Fibroblast of skin of left quadriceps (primary cell): ENCODE measurements at regions not wholly inside any gene's neighbourhood (a gene's known extent, or its start where the extent isn't known, plus 50 kb on each side); places are given as distances from the start of the nearest gene placed in this dataset.

Experiments
- DNase-seq, 2 experiments: peaks; one replicate each; pipeline ENCODE4 v3.0.0-alpha.2; 2013; ENCODE audit warnings: low read depth in 2 of 2

DNA sequence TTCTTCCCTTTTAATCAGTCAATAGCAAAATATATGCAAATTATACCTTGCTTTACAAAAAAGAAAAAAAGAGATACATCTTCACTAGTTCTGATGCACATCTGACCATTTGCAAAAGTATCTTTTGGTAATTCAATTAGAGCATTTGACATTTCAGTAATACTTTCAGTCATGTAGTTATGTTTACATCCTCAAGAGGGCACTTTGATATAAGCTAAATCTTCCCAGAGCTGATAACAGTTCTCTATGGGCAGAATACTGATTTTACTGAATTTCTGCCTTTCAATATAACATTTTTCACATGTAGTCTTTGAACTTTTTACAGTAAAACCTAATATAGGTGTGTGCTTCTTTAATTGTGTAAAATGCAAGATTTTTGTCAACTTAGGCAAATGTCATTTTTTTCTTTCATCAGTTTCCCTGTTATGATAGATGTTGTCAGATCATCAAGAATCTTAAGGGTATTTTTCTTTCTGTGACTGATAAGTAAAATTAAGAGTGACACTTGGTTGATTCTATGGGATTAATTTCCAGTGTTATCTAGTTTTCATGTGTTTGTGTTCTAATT lies 703.5 kb upstream of the SEMA3D start:
- DNase-seq = peak; percentile 4 to 10

DNA sequence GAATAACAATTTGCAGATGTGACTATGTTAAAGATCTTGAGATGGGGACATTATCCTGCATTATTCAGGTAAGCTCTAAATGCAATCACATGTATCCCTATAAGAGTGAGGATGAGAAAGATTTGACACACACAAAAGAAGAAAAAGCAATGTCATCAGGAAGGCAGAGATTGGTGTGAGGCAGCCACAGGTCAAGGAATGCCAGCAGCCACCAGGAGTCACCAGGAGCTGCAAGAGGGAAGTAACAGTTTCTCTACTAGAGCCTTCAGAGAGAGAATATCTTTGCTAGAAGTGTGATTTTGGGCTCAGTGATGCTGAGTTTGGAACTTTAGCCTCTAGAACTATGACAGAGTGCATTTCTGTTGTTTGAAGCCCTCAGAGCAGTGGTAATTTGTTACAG lies 700.3 kb upstream of the SEMA3D start:
- DNase-seq = no peak

DNA sequence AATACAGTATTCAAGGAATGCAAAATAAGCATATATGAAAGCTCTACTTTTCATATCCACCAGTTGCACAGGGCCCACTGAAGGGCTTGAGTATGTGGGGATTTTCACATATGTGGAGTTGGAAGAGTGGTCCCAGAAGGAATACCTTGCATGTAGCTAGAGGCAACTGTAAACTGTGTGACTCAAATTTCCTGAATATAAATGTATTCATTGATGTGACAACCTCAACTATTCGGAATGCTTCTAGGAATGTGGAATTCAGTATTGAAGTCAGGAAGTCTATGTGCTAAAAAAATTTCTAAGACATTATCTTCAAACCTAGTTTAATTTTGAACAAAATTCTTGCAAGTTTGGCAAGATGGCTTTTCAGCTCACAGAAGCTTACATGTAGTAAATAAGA lies 695.5 kb upstream of the SEMA3D start:
- DNase-seq = no peak

DNA sequence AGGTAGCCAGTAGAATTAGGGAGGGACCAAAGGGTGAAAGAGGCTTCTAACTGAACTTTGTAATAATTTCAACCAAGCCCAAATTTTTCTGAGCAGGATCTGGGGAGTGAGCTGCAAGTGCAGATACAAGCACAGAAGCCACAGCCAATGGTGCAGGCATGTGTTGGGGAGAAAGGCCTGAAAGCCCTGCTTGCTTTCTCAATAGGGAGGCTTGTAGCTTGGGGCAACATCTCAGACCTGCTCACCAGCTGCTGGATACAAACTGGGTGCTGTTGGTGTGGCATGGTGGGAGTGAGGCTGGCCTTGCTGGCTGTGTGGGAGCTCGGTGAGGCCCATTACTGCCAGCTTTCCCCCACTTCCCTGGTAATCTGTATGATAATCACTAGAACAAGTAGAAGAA lies 688.5 kb upstream of the SEMA3D start:
- no peak for DNase-seq

DNA sequence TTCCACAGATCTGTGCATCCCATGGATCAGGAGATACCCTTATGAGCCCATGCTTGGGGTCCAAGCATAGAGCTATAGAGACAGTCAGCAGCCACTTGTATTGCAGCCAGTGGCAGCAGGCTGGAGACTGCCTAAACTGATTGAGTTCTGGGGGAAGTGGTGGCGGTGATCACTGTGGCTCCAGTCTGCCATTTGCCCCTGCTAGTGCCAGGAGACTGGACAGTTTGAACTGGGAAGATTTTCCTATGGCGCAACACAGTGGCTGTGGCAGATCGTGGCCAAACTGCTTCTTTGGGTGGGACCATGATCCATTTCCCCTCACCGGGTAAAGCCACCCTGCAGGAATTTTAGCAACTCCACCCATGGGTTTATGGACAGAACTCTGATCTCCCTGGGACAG lies 679.7 kb upstream of the SEMA3D start:
- DNase-seq = no peak

DNA sequence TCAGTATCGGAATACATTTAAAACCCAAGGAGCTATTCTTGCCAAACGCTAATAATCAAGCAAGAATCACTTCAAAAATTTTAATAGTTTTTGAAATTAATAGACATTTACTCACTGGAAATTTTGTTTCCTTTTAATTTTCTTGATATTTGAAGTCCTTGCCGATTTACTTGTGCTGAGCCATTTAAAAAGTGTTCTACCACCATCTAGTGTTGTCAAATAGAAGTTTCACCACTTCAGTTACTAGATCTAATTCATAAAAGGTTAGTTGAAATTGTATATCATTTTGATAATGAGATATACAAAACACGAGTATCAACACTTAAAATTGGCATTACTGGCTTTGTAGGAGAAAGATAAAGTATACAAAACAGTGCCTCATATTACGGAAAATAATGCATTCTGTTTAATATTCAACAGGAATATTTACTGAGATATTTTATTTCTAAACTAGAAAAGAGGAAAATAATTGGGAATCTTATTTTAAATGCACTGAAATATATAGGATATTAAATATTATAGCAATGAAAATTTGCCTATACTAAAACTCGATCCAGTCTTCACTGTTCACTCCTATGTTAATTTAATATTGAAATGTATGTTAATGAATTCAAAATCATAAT lies 664.8 kb upstream of the SEMA3D start:
- peak; percentile 47 to 48 for DNase-seq

DNA sequence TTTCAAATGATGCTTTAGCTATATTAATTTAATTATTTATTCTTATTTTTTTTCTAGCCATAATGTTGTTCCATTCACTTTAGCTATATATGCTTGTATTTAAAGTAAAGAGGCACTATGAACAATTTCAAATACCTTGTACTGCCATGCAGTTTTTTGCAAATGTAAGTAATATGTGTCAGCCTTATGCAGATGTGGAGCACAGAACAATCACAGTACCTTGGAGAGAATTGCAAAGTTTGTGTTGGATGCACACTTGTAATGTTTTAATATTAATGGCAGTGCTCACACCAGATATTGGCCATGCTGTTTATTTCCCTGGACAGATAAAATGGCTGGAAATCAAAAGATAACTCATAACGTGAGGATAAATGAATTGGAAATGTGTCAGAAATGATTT lies 663.5 kb upstream of the SEMA3D start:
- no peak for DNase-seq

DNA sequence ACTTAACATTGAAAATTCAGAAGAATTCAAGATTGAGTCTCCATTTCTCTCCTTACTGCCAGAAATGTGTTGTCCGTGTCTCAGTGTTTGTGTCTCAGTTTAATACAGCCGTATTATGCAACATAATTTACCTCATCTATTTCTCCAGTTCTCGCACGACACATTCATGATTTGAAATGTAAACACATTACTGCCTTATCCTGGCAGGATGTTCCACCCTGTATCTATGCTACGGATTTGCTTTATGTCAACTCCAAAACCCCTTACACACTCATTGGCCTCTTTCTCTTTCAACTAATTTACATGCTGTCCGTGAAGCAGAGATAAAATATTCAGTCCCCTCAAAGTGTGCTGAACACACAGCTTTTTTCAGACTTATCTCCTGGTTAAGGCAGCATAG lies 653.7 kb upstream of the SEMA3D start:
- DNase-seq = no peak

DNA sequence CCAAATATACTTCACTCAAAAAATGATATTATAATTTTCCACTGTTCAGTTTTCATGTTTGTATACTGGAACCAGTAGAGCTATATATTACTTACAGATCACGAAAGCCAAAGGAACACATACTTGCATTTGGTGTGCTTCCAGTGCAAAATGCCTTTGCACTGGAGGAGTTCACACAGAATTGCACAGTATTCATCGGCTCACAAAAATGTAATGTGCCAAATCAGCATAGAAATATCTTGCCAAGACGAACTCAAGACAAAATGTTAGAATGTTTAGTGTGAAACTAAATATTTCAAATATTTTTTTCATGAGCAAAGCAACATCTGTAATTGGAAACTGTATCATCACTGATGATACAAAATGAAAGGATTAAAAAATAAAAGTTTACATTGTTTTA lies 646.2 kb upstream of the SEMA3D start:
- peak; percentile 74 to 76 for DNase-seq

DNA sequence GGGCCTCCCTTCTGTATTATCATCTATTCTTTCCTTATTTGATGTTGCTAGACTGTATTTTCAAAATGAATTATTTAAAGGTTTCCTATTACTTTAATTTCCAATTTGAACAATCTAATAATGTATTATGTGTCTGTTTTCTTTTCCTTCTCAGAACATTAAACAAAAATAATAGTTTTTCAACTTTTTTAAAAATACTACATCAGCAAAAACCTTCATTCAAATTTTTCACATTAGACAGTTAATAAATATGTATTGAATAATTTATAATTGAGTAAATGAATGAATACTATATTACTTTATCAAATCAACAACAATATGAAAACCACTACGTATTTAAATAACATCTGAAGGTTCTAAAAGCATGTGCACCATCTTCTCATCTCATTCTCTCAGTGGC lies 644.1 kb upstream of the SEMA3D start:
- DNase-seq = no peak

DNA sequence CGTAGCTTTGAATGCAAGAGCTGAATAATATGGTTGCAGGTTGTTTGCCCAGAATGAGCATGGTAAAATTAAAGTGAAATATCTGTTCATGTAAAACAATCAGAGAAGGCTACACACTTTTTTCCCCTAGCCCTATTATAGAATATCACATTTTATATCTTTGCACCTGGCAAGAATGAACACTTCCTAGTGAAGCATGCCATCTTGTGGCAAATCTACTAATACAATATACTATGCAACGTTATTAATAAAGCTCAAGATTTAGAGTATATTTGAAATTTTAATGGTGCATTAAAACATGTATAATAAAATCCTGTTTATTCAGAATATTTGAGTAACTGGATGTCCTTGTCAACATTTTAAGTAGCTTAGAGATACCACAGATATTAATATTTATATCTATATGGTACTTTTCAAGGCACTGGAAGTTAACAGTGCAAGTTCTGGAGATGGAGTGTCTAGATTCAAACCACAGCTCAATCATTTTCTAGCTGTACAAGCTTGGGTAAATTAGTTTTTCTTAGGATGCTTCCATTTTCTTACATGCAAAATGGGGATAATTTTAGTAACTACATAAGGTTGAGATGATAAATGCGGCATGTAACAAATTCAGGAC lies 643.1 kb upstream of the SEMA3D start:
- DNase-seq = peak in 1 of 2 experiments; percentile 19

DNA sequence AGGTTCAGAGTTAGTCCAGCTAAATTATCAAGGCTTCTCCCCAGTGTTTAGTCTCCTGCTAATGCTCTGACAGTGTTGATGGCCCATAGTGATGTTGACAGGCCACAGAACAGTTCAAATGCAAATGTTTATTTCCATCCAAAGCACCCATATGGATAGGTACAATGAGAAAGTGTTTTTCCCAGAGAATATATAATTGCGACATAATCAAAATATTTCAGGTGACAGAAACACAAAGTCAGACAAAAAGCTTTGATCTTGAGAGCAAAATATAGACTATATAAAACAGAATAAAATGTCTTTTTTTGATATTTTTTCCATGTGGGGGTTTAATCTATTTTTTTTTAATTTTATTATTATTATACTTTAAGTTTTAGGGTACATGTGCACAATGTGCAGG lies 642.3 kb upstream of the SEMA3D start:
- no peak for DNase-seq

DNA sequence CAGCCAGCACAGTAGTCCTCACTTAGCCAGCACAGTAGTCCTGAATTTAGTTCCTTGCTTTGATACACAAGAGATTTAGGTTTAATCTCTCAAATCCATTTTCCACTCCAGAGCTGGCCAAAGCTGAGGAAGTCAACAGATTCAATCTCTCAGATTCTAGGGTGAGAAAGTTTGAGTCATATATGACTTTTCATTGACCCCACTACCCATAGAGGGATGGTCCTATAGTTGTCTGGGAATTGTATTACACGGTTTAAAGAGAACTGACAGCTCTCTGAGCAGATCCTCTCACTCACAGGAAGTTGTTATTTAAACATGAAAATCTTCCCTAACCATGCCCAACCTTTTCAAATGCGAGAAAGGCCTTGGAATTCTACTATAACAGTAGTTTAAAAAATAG lies 641.8 kb upstream of the SEMA3D start:
- no peak for DNase-seq

DNA sequence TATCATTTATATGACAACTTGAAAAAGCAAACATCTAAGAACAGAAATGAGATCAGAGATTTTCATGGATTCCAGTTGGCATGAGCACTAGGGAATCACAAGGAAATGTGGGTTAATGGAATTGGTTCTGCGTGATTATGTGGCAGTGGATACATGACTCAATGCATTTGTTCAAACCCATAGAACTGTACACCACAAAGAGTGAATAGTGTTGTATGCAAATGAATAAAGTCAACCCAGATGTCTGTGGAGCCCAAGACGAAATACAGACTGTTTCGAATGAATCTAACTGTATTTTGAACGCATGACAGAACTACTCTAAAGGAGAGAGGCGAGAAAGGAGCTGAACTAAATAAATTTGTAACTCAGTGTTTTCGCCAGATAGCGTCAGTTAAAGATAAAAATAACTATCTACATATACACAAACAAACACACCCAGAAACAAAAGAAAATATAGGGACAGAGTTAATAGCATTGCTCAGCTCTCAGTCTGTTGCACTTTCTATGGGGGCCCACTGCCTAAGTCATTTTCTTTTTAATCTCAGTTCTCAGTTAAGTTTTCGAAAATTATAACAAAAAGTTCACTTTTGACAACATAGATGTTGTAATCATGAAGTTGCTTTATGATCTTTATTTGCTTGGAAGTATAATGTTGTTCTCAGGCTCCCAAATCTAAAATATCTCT lies 636.7 kb upstream of the SEMA3D start:
- DNase-seq = peak in 1 of 2 experiments; percentile 17

DNA sequence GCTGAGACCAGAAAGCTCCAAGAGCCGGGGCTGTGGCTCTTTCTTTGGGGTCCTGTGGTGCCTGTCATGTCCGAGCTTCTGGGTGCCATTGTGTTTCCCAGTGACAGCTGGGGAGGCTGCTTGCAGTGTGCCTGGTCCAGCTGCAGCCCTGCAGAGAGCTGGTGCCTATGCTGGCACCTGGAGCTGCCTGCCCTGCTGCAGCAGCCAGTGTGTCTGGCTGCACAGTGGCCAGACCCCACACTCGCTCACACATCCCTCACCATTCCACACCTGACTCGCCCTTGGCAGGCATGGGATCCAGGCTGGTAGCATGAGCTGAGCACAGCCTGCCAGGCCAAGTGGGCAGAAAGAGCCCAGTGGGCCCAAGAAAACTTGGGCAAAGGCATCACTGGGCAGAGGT lies 635.1 kb upstream of the SEMA3D start:
- DNase-seq = no peak

DNA sequence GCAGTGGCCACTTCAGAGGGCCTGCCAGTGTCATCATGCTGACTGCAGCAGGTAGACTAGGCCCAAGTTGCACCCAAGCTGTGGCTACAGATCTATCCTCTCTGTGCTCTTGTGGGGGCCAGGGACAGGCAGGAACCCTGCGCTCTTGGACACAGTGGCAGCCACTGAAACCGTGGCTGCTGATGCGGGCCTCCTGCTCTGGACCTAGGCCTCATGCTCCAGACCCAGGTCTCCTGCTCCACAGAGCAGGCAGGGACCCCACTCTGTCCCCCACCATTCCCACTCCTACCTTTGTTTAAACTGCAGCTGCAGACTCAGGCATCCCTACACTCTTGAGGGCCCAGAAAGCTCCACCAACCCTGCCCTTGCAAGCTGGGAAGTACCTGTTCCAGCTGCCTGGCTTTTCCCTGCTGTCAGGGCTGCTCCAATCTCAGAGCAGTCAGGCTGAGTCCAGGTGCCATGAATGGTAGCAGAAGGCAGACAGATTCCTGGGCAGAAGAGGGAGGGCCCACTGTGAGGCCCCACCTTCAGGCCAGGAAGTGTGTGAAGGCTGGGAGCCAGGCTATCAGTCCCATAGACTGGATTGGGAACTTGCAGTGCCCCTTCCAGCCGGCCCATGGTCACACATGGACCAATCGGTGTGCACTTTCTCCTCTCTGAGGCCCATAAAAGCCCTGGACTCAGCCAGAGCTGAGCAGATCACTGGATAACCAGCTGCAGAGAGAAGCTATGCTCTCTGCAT lies 634.0 kb upstream of the SEMA3D start:
- no peak for DNase-seq

DNA sequence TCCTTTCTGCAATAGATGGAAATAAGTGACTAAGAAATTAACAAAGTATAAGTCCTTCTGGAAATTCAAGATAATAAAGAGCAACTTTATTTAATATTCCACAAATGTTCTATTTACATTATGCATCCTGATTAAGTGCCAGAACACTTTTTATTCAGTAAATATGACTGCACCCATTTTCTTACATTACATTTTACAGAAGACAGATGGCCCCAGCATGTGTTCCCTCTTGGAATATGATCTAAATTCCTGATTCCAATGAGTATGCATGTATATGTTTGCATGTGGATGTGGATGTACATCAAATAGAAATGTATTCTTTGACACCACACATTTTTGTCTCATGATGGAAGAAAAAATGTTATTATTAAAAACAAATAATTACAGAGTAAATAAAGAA lies 628.7 kb upstream of the SEMA3D start:
- no peak for DNase-seq

DNA sequence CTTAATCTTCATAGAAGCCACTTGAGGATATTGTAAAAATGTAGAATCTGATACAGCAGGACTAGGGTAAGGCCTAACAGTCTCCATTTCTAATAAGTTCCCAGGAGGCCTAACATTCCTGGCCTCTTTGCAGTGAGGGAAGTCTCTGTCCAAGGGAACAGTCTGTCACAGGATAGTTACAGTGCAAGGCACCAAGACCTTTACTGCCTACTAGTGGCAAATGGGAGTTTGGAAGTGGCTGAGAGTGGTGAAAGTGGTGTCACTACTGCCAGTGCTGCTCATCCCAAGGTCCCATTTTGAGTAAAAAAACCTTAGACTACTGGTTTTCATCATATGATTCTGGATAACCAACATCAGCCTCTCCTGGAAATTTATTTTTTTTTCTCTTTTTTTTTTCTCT lies 619.5 kb upstream of the SEMA3D start:
- no peak for DNase-seq

DNA sequence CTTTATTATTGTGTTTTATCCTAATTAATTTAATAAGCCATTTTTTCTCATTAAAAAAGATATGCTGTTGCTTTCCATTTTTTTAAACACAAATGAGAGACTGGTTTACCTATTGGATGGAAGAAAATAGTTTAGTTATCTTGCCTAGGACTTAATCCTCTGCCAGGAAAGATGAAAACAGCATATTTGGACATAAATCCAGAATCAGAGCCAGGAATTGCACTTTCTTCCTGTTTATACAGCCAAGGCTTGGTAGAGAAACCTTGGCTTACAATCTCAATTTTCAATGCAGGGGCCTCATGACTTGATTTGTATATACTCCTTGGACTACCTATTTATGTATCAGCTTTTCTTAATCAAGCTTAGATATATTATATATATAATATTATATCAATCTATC lies 618.8 kb upstream of the SEMA3D start:
- no peak for DNase-seq

DNA sequence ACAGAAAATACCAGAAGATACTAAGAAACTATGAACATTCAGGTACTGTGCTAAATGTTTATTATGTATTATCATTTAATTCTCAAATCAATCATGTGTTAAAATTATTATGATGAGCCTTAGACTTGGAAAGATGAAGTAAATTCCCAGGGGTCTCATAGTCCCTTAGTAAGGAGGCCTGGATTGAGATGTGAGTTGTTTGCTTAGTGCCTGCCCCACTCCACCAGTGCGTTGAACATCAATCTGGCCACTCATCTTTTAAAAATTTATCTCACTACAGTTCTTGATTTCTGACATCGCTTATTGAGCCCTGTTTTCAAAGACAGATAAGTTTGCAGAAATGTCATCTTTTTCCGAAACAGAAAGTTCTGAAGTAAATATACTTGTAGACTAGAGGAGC lies 618.4 kb upstream of the SEMA3D start:
- DNase-seq = no peak

DNA sequence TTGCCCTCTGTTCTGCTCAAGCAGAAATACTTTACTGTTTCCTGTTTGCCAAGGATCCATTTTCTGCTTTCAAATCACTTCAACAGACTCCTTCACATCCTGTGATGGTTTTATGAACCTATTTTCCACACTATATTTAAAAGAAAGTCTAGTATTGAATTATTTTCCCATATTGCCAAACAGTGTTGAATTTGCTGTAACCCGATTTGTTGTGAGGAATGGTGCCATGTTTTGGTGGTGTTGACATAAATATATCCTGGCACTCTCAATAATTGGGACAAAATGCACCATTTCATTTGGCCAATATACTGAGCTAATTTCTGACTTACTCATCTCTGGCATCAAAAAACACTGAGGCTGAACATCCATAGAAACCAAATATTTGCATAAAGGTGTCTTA lies 615.4 kb upstream of the SEMA3D start:
- DNase-seq = no peak

DNA sequence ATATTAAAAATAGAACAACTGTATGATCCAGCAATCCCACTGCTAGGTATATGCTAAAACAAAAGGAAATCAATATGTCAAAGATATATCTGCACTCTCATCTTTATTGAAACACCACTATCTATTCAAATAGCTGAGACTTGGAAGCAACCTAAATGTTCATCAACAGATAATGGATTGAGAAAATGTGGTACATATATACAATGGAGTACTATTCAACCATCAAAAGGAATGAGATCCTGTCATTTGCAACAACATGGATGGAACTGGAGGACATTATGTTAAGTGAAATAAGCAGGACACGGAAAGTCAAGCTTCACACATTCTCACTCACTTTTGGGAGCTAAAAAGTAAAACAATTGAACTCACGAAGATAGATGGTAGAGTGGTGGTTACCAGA lies 610.1 kb upstream of the SEMA3D start:
- no peak for DNase-seq
